ENCODE measurements at regions not wholly inside any gene's neighbourhood (a gene's known extent, or its start where the extent isn't known, plus 50 kb on each side); places are given as distances from the start of the nearest gene placed in this dataset.

DNA sequence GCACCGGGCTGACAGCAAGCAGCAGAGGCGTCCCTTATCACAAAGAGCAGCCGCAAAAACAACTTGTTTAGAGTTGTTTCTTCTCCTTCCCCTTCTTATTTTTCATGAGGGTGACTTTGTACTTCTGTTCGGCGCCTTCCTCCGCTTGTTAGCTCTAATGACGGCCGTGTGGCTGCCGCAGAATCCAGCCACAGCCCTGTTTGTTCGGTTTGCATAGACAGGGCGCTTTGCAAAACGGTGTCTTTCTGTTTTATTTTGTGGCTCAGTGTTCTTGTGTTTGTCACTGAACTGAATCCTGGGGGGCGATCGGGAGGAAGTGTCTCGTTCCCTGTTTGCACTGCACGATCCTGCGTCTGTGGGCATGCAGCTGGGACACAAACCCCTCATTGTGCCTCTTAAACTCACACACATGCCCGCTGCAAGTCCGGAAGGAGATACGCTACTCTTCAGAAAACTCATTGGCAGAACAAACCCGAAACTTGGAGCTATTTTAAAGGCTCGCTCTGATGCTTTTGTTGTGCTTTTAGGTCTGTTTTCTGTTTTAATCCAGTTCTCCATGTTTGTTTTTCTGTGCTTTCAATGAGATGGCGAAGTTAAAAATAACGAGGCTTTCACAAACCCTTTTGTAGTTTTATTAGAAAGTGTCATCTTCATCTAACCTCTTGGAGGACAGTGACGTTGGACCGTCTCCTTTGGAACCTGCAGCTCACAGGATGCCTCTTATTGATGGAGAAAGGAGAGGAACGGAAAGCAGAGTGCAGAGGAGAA, 213.9 kb downstream of the IRX2 start:
- TF ChIP-seq, protein P1, sequence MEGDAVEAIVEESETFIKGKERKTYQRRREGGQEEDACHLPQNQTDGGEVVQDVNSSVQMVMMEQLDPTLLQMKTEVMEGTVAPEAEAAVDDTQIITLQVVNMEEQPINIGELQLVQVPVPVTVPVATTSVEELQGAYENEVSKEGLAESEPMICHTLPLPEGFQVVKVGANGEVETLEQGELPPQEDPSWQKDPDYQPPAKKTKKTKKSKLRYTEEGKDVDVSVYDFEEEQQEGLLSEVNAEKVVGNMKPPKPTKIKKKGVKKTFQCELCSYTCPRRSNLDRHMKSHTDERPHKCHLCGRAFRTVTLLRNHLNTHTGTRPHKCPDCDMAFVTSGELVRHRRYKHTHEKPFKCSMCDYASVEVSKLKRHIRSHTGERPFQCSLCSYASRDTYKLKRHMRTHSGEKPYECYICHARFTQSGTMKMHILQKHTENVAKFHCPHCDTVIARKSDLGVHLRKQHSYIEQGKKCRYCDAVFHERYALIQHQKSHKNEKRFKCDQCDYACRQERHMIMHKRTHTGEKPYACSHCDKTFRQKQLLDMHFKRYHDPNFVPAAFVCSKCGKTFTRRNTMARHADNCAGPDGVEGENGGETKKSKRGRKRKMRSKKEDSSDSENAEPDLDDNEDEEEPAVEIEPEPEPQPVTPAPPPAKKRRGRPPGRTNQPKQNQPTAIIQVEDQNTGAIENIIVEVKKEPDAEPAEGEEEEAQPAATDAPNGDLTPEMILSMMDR (IDR thresholded peaks at IDR 0.05) = no peak
- no peak for TF ChIP-seq EZH2 (IDR thresholded peaks at IDR 0.05)
- no peak for TF ChIP-seq EZH2phosphoT487 (IDR thresholded peaks at IDR 0.05)

All from neural progenitor cell (in vitro differentiated cells).